SK-N-SH (cell line): ENCODE measurements at regions not wholly inside any gene's neighbourhood (a gene's known extent, or its start where the extent isn't known, plus 50 kb on each side); places are given as distances from the start of the nearest gene placed in this dataset.

ENCODE experiments used
- CTCF ChIA-PET: fragments of 300-600, 350-600 bp; formaldehyde crosslinking; extraction: SDS; loops from one replicate; lab custom pipeline; 2021; lab: Yijun Ruan, JAX
- POLR2A ChIA-PET: fragments of 350-600 bp; sonication (Branson Sonifier 250); formaldehyde crosslinking; extraction: SDS; loops from one replicate; lab custom pipeline; 2020; ENCODE audit warnings: antibody characterized with exemption, inconsistent platforms; lab: Yijun Ruan, JAX
- DNase-seq: peaks from one replicate; pipeline ENCODE4 v3.0.0; 2012
- H2AFZ ChIP-seq: fragments of 200-600 bp; sonication (generic); 2 replicates; pipeline ENCODE4 v1.8.1; 2016; ENCODE audit warnings: antibody characterized with exemption, mild to moderate bottlenecking, low read depth
- H3F3A ChIP-seq: fragments of 200-600 bp; sonication (generic); replicated peaks from 2 replicates; pipeline ENCODE3; 2016; ENCODE audit warnings: antibody characterized with exemption, mild to moderate bottlenecking; ENCODE audit not compliant: insufficient read depth
- H3K27ac ChIP-seq, 2 experiments: fragments of 200-500 bp in 1 of 2; fragments of 200-600 bp in 1 of 2; sonication (Bioruptor generic) in 1 of 2; sonication (generic), shearing (Covaris generic) in 1 of 2; 2 replicates each; pipeline versions ENCODE4 v1.5.1 to v1.6.1; 2014 to 2016; ENCODE audit warnings: low read depth in 2 of 2, inconsistent platforms in 1 of 2, low read length in 1 of 2, mild to moderate bottlenecking in 1 of 2, mixed read lengths in 1 of 2
- H3K27me3 ChIP-seq: fragments of 200-600 bp; sonication (generic), shearing (Covaris generic); 2 replicates; pipeline ENCODE4 v1.6.1; 2016; ENCODE audit warnings: mixed run types; ENCODE audit not compliant: insufficient read depth
- H3K36me3 ChIP-seq, 2 experiments: fragments of 200-500 bp in 1 of 2; fragments of 200-600 bp in 1 of 2; sonication (Bioruptor generic) in 1 of 2; sonication (generic) in 1 of 2; replicated peaks in 1 of 2; 2 replicates each; pipeline versions ENCODE3 to v1.5.1; 2014 to 2016; ENCODE audit warnings: low read length in 1 of 2, mild to moderate bottlenecking in 1 of 2; ENCODE audit not compliant: insufficient read depth in 2 of 2, control insufficient read depth in 1 of 2
- H3K4me1 ChIP-seq, 2 experiments: fragments of 200-500 bp in 1 of 2; fragments of 200-600 bp in 1 of 2; sonication (Bioruptor generic) in 1 of 2; sonication (generic), shearing (Covaris generic) in 1 of 2; 2 replicates each; pipeline versions ENCODE4 v1.5.1 to v1.6.1; 2014 to 2016; ENCODE audit warnings: low read depth in 1 of 2, low read length in 1 of 2, mixed run types in 1 of 2; ENCODE audit not compliant: insufficient read depth in 2 of 2, control insufficient read depth in 1 of 2
- H3K4me2 ChIP-seq: fragments of 200-600 bp; sonication (generic), shearing (Covaris generic); 2 replicates; pipeline ENCODE4 v1.6.1; 2017; ENCODE audit warnings: mixed run types
- H3K4me3 ChIP-seq, 2 experiments: fragments of 200-500 bp in 1 of 2; fragments of 200-600 bp in 1 of 2; sonication (Bioruptor generic) in 1 of 2; sonication (generic), shearing (Covaris generic) in 1 of 2; 2 replicates each; pipeline versions ENCODE4 v1.5.1 to v1.8.1; 2014 to 2016; ENCODE audit warnings: low read depth in 2 of 2, inconsistent platforms in 1 of 2, low read length in 1 of 2, mild to moderate bottlenecking in 1 of 2, mixed read lengths in 1 of 2, moderate library complexity in 1 of 2
- H3K79me2 ChIP-seq: fragments of 200-600 bp; sonication (generic); 2 replicates; pipeline ENCODE4 v1.8.1; 2017; ENCODE audit warnings: mild to moderate bottlenecking; ENCODE audit not compliant: insufficient read depth
- H3K9ac ChIP-seq: fragments of 200-600 bp; sonication (generic); 2 replicates; pipeline ENCODE4 v1.6.1; 2017; ENCODE audit warnings: mixed run types
- H3K9me2 ChIP-seq: fragments of 200-600 bp; sonication (generic); 2 replicates; pipeline ENCODE4 v1.6.1; 2017; ENCODE audit warnings: mixed run types
- H3K9me3 ChIP-seq: fragments of 200-600 bp; sonication (generic); 2 replicates; pipeline ENCODE4 v1.6.1; 2017; ENCODE audit warnings: mixed run types, mild to moderate bottlenecking, moderate library complexity
- H4K20me1 ChIP-seq: fragments of 200-600 bp; sonication (generic); 2 replicates; pipeline ENCODE4 v1.6.1; 2017; ENCODE audit warnings: mild to moderate bottlenecking, mixed run types; ENCODE audit not compliant: insufficient read depth
- EP300 ChIP-seq, 2 experiments: IDR thresholded peaks; 2 replicates each; pipeline versions ENCODE4 v1.4.0 to v1.6.1; 2012; ENCODE audit warnings: borderline replicate concordance in 1 of 2, low read depth in 1 of 2, low read length in 1 of 2
- EZH2phosphoT487 ChIP-seq: fragments of 200-600 bp; sonication (generic); IDR thresholded peaks from 2 replicates; pipeline ENCODE4 v1.6.1; 2017; ENCODE audit warnings: low read depth, mixed run types, mild to moderate bottlenecking, antibody characterized with exemption, moderate library complexity, borderline replicate concordance
- FOSL2 ChIP-seq: IDR thresholded peaks from 2 replicates; pipeline ENCODE4 v1.4.0; 2012; ENCODE audit warnings: low read depth, mild to moderate bottlenecking, moderate library complexity, borderline replicate concordance
- GATA2 ChIP-seq: sonication (generic); formaldehyde crosslinking; IDR thresholded peaks from 2 replicates; pipeline ENCODE4 v1.5.0; 2020; ENCODE audit warnings: mild to moderate bottlenecking, missing genetic modification reagents
- IRF3 ChIP-seq: fragments of 150-350 bp; IDR thresholded peaks from 2 replicates; pipeline ENCODE4 v1.6.1; 2016; ENCODE audit warnings: mild to moderate bottlenecking, low read depth, low read length
- NRF1 ChIP-seq: IDR thresholded peaks from 2 replicates; pipeline ENCODE4 v1.6.1; 2012; ENCODE audit warnings: low read depth, mild to moderate bottlenecking, low read length
- POLR2AphosphoS5 ChIP-seq: IDR thresholded peaks from 2 replicates; pipeline ENCODE4 v1.6.1; 2012; ENCODE audit warnings: low read depth, low read length
- RCOR1 ChIP-seq: fragments of 150-350 bp; IDR thresholded peaks from 2 replicates; pipeline ENCODE4 v1.6.1; 2017; ENCODE audit warnings: antibody characterized with exemption, low read length
- RXRA ChIP-seq: IDR thresholded peaks from 2 replicates; pipeline ENCODE4 v1.4.0; 2012; ENCODE audit warnings: low read depth, mild to moderate bottlenecking, borderline replicate concordance
- TAF1 ChIP-seq: IDR thresholded peaks from 2 replicates; pipeline ENCODE4 v1.6.1; 2012; ENCODE audit warnings: low read depth, mild to moderate bottlenecking, low read length, moderate library complexity, borderline replicate concordance
- TEAD4 ChIP-seq: IDR thresholded peaks from 2 replicates; pipeline ENCODE4 v1.4.0; 2012; ENCODE audit warnings: mild to moderate bottlenecking, borderline replicate concordance; ENCODE audit not compliant: insufficient read depth
- USF1 ChIP-seq: IDR thresholded peaks from 2 replicates; pipeline ENCODE4 v1.4.0; 2012; ENCODE audit warnings: low read depth, borderline replicate concordance
- YY1 ChIP-seq: IDR thresholded peaks from 2 replicates; pipeline ENCODE4 v1.4.0; 2012; ENCODE audit warnings: low read depth, mild to moderate bottlenecking
- WGBS: methylation state at CpG from one replicate; pipeline ENCODE4 v1.1.6; 2017; ENCODE audit warnings: low lambda C conversion rate; 5-methylcytosine and 5-hydroxymethylcytosine counted together
- TF ChIP-seq, protein P1 (sequence below): IDR thresholded peaks from 2 replicates; pipeline ENCODE4; 2012
- TF ChIP-seq, protein P2 (sequence below): IDR thresholded peaks from 2 replicates; pipeline ENCODE4 v1.6.1; 2012; ENCODE audit warnings: mild to moderate bottlenecking, low read depth, low read length, moderate library complexity

DNA sequence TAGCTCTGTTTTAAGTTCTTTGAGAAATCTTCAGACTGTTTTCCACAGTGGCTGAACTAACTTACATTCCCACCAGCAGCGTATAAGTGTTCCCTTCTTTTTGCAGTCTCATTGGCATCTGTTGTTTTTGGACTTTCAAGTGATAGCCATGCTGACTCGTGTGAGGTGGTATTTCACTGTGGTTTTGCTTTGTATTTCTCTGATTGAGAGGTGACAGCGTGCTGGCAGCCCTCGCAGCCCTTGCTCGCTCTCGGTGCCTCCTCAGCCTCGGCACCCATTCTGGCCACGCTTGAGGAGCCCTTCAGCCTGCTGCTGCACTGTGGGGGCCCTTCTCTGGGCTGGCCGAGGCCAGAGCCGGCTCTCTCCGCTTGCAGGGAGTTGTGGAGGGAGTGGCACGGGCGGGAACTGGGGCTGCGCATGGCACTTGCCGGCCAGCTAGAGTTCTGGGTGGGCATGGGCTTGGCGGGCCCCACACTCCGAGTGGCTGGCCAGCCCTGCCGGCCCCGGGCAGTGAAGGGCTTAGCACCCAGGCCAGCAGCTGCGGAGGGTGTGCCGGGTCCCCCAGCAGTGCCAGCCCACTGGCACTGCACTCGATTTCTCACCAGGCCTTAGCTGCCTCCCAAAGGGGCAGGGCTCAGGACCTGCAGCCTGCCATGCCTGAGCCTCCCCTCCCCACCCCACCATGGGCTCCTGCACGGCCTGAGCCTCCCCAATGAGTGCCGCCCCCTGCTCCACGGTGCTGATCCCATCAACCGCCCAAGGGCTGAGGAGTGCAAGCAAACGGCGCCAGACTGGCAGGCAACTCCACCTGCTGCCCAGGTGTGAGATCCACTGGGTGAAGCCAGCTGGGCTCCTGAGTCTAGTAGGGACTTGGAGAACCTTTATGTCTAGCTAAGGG lies 151.8 kb downstream of the IRS1 start:
- ChIA-PET POLR2A (no interaction called here), CTCF (no interaction called here)
- H2AFZ ChIP-seq = no peak overlapping the region
- no peak overlapping the region for H3K4me3 ChIP-seq
- H3K4me1 ChIP-seq = peaks cover 0 to 28% of the 10 kb centered on the region in 2 experiments; a peak in 2 of 4 replicates
- no peak overlapping the region for H3K4me2 ChIP-seq
- no peak overlapping the region for H3K9ac ChIP-seq
- H3K79me2 ChIP-seq = no peaks in the 10 kb centered on the region
- H4K20me1 ChIP-seq = no peaks in the 10 kb centered on the region
- H3K9me2 ChIP-seq = no peaks in the 10 kb centered on the region
- H3F3A ChIP-seq = peaks cover 37% of the 10 kb centered on the region
- no peak for DNase-seq
- 0 out of 2 replicates have a peak, but pooled peaks cover 5% of the 10 kb centered on the region for H3K9me3 ChIP-seq
- no peak for TF ChIP-seq RXRA
- TF ChIP-seq RCOR1 = no peak
- TF ChIP-seq USF1 = no peak
- TF ChIP-seq, protein P1, sequence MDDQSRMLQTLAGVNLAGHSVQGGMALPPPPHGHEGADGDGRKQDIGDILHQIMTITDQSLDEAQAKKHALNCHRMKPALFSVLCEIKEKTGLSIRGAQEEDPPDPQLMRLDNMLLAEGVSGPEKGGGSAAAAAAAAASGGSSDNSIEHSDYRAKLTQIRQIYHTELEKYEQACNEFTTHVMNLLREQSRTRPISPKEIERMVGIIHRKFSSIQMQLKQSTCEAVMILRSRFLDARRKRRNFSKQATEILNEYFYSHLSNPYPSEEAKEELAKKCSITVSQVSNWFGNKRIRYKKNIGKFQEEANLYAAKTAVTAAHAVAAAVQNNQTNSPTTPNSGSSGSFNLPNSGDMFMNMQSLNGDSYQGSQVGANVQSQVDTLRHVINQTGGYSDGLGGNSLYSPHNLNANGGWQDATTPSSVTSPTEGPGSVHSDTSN = 0 out of 2 replicates have a peak, but pooled peaks have one; percentile 19
- TF ChIP-seq, protein P2, sequence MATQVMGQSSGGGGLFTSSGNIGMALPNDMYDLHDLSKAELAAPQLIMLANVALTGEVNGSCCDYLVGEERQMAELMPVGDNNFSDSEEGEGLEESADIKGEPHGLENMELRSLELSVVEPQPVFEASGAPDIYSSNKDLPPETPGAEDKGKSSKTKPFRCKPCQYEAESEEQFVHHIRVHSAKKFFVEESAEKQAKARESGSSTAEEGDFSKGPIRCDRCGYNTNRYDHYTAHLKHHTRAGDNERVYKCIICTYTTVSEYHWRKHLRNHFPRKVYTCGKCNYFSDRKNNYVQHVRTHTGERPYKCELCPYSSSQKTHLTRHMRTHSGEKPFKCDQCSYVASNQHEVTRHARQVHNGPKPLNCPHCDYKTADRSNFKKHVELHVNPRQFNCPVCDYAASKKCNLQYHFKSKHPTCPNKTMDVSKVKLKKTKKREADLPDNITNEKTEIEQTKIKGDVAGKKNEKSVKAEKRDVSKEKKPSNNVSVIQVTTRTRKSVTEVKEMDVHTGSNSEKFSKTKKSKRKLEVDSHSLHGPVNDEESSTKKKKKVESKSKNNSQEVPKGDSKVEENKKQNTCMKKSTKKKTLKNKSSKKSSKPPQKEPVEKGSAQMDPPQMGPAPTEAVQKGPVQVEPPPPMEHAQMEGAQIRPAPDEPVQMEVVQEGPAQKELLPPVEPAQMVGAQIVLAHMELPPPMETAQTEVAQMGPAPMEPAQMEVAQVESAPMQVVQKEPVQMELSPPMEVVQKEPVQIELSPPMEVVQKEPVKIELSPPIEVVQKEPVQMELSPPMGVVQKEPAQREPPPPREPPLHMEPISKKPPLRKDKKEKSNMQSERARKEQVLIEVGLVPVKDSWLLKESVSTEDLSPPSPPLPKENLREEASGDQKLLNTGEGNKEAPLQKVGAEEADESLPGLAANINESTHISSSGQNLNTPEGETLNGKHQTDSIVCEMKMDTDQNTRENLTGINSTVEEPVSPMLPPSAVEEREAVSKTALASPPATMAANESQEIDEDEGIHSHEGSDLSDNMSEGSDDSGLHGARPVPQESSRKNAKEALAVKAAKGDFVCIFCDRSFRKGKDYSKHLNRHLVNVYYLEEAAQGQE = no peak
- TF ChIP-seq EZH2phosphoT487 = no peak
- no peaks in the 10 kb centered on the region for H3K27me3 ChIP-seq
- WGBS = 76% methylated on average over 11 of the region's 28 CpGs
- H3K36me3 ChIP-seq = no peaks in the 10 kb centered on the region
- no peak overlapping the region for H3K27ac ChIP-seq

GRCh38 chr2:226644399-226644865 lies 155.2 kb downstream of the IRS1 start:
- Histone ChIP-seq H3K79me2 (no peaks in the 10 kb centered on the region), H3K4me2 (peak overlapping the region; percentile 4; the same call in 1 of the 2 replicates), H3K27ac (peak overlapping the region in 1 of 2 experiments; percentile 71; a peak in 2 of 4 replicates), H3F3A (peaks cover 12% of the 10 kb centered on the region), H2AFZ (peak overlapping the region; percentile 63; the same call in 1 of the 2 replicates), H3K4me1 (no peaks in the 10 kb centered on the region; a peak in 1 of 4 replicates), H3K4me3 (no peak overlapping the region), H3K9me2 (no peaks in the 10 kb centered on the region), H3K36me3 (peaks cover 0 to 2% of the 10 kb centered on the region in 2 experiments), H3K9me3 (peaks cover 5% of the 10 kb centered on the region; the same call in 1 of the 2 replicates), H3K27me3 (no peaks in the 10 kb centered on the region), H3K9ac (no peak overlapping the region; the same call in 1 of the 2 replicates), H4K20me1 (no peaks in the 10 kb centered on the region)
- CTCF ChIA-PET = no interaction called here
- POLR2A ChIA-PET = no interaction called here
- no peak for DNase-seq
- WGBS = 60% methylated on average over 6 of the region's 6 CpGs
- no peak for TF ChIP-seq RXRA
- TF ChIP-seq POLR2AphosphoS5 = no peak
- TF ChIP-seq TAF1 = no peak
- no peak for TF ChIP-seq NRF1
- no peak for TF ChIP-seq FOSL2
- TF ChIP-seq GATA2 = no peak
- no peak for TF ChIP-seq EP300 (IDR thresholded peaks at IDR 0.05; ENCODE audit: borderline replicate concordance in 1 of 2, low read depth in 1 of 2, low read length in 1 of 2)
- no peak for TF ChIP-seq EZH2phosphoT487
- TF ChIP-seq, protein P1 = no peak
- no peak for TF ChIP-seq IRF3
- no peak for TF ChIP-seq TEAD4
- TF ChIP-seq YY1 = no peak
